Inferior parietal cortex (tissue), 1 donor: ENCODE measurements at regions not wholly inside any gene's neighbourhood (a gene's known extent, or its start where the extent isn't known, plus 50 kb on each side); places are given as distances from the start of the nearest gene placed in this dataset.

Source experiments
- DNase-seq: peaks from one replicate; pipeline ENCODE4 v3.0.0-alpha.2; 2016; ENCODE audit errors: extremely low spot score

- no peak for DNase-seq
Measured at GRCh38 chr7:124497176-124497575, 268.4 kb downstream of the GPR37 start.

GRCh38 chr7:124489925-124490324, 275.7 kb downstream of the GPR37 start:
- no peak for DNase-seq

- DNase-seq: no peak
Measured at GRCh38 chr7:124489082-124489819, 276.3 kb downstream of the GPR37 start.

- no peak for DNase-seq
Measured at GRCh38 chr7:124482229-124482628, 283.4 kb downstream of the GPR37 start.

GRCh38 chr7:124480821-124481290, 284.7 kb downstream of the GPR37 start:
- DNase-seq: no peak

GRCh38 chr7:124480036-124480820, 285.4 kb downstream of the GPR37 start:
- no peak for DNase-seq

GRCh38 chr7:124462249-124462648, 303.3 kb downstream of the GPR37 start:
- DNase-seq: no peak

- DNase-seq: no peak
Measured at GRCh38 chr7:124460555-124460954, 305.0 kb downstream of the GPR37 start.

GRCh38 chr7:124460056-124460450, 305.5 kb downstream of the GPR37 start:
- DNase-seq: no peak

GRCh38 chr7:124459101-124460055, 306.2 kb downstream of the GPR37 start:
- DNase-seq: peak; percentile 50

- DNase-seq: no peak
Measured at GRCh38 chr7:124457841-124458240, 307.8 kb downstream of the GPR37 start.

GRCh38 chr7:124456286-124456685, 309.3 kb downstream of the GPR37 start:
- no peak for DNase-seq

- no peak for DNase-seq
Measured at GRCh38 chr7:124452186-124452585, 313.4 kb downstream of the GPR37 start.

- no peak for DNase-seq
Measured at GRCh38 chr7:124449896-124450295, 315.7 kb downstream of the GPR37 start.

GRCh38 chr7:124444696-124445480, 320.7 kb downstream of the GPR37 start:
- DNase-seq: no peak

GRCh38 chr7:124443762-124444161, 321.8 kb downstream of the GPR37 start:
- no peak for DNase-seq

GRCh38 chr7:124440081-124440480, 325.5 kb downstream of the GPR37 start:
- no peak for DNase-seq

GRCh38 chr7:124432009-124432578, 333.5 kb downstream of the GPR37 start:
- no peak for DNase-seq

- DNase-seq: no peak
Measured at GRCh38 chr7:124429923-124430322, 335.7 kb downstream of the GPR37 start.

- no peak for DNase-seq
Measured at GRCh38 chr7:124428781-124429180, 336.8 kb downstream of the GPR37 start.

- DNase-seq: no peak
Measured at GRCh38 chr7:124426621-124427020, 339.0 kb downstream of the GPR37 start.
